ENCODE measurements at regions not wholly inside any gene's neighbourhood (a gene's known extent, or its start where the extent isn't known, plus 50 kb on each side); places are given as distances from the start of the nearest gene placed in this dataset.
"Not testable (repeated sequence)": the region's sequence is repeated elsewhere in the genome, so short reads cannot be mapped to it uniquely, and the experiment has no call there.

DNA sequence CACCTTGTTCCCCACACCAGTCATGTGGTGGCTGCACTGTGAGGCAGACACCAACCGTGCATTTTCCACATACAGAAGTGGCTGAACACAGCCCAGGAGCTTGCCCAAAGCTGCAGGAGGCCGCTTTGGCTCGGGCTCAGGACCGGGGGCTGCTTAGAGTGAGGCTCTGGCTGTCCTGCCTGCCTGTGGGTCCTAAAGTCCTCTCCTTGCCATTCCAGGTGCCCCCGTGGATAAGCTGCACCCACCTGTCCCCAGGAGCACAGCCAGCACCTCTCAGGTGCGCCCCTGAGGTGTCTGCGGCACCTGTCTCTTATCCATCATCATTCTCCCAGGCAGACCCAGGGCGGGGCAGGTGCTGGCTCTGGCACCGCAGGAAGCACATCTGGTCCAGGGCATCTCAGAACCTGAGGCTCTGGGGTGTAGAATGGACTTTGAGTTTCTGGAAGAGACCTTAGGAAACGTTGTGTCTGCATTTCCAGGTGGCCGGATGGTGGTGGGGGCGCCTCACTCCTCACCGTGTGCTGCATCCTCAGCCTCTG lies 180.5 kb upstream of the ZNF469 start:
- no peak overlapping the region for H3K4me3 ChIP-seq
- no peaks in the 10 kb centered on the region for H3K36me3 ChIP-seq
- intact Hi-C loops (cut with DNase I) = no loop called here
- DNase-seq (ENCODE audit: extremely low spot score in 2 of 2) = peak in 1 of 2 donors; percentile 81
- no peaks in the 10 kb centered on the region for H3K27me3 ChIP-seq
- H3K27ac ChIP-seq = no peak overlapping the region
- TF ChIP-seq POLR2AphosphoS5 (IDR thresholded peaks at IDR 0.05; ENCODE audit: insufficient read depth in 1 of 2, low read depth in 1 of 2) (no peak), POLR2A (IDR thresholded peaks at IDR 0.05) (no peak)
- TF ChIP-seq, protein P1, sequence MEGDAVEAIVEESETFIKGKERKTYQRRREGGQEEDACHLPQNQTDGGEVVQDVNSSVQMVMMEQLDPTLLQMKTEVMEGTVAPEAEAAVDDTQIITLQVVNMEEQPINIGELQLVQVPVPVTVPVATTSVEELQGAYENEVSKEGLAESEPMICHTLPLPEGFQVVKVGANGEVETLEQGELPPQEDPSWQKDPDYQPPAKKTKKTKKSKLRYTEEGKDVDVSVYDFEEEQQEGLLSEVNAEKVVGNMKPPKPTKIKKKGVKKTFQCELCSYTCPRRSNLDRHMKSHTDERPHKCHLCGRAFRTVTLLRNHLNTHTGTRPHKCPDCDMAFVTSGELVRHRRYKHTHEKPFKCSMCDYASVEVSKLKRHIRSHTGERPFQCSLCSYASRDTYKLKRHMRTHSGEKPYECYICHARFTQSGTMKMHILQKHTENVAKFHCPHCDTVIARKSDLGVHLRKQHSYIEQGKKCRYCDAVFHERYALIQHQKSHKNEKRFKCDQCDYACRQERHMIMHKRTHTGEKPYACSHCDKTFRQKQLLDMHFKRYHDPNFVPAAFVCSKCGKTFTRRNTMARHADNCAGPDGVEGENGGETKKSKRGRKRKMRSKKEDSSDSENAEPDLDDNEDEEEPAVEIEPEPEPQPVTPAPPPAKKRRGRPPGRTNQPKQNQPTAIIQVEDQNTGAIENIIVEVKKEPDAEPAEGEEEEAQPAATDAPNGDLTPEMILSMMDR (IDR thresholded peaks at IDR 0.05) = no peak
- peaks cover 3% of the 10 kb centered on the region for H3K4me1 ChIP-seq
- H3K9me3 ChIP-seq = no peaks in the 10 kb centered on the region

DNA sequence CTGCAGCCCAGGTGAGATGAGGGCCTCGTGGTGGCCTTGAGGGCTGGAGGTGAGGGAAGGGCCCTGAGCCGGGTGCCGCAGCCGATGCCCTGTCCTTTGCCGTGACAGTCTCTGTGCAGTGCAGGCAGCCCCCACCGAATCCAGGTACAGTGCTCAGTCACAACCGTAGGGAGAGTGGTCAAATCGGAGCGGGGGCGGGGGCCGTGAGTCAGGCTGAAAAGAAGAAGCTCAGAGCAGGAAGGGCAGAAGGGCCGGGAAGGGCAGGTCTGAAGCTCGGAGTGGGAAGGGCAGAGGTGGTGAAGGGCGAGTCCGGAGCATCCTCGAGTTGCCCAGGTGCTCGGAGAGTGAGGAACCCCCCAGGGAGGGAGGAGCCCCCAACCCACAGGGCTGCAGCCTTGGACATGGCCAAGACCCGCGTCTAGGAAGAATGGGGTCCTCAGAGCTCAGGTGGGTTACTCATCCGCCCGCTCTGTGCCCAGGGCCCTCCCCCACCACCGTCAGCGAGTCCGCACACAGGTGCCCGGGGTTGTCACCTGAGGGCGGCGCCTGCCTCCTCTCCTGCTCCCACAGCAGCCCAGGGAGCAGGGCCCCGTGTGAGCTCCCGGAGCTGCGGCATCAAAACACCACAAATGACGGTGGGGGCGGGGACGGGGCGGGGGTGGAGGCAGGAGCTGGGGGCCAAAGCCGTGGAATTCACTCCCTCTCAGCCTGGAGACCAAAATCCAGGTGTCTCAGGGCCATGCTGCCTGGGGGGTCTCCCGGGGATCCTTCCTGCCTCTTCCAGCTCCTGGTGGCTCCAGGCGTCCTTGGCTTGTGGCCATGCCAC lies 179.7 kb upstream of the ZNF469 start:
- peak in 1 of 2 donors; percentile 40 for DNase-seq (ENCODE audit: extremely low spot score in 2 of 2)
- H3K4me3 ChIP-seq; H3K4me1 ChIP-seq; H3K36me3 ChIP-seq; H3K27me3 ChIP-seq; H3K9me3 ChIP-seq; H3K27ac ChIP-seq; intact Hi-C loops (cut with DNase I): not testable (repeated sequence)

DNA sequence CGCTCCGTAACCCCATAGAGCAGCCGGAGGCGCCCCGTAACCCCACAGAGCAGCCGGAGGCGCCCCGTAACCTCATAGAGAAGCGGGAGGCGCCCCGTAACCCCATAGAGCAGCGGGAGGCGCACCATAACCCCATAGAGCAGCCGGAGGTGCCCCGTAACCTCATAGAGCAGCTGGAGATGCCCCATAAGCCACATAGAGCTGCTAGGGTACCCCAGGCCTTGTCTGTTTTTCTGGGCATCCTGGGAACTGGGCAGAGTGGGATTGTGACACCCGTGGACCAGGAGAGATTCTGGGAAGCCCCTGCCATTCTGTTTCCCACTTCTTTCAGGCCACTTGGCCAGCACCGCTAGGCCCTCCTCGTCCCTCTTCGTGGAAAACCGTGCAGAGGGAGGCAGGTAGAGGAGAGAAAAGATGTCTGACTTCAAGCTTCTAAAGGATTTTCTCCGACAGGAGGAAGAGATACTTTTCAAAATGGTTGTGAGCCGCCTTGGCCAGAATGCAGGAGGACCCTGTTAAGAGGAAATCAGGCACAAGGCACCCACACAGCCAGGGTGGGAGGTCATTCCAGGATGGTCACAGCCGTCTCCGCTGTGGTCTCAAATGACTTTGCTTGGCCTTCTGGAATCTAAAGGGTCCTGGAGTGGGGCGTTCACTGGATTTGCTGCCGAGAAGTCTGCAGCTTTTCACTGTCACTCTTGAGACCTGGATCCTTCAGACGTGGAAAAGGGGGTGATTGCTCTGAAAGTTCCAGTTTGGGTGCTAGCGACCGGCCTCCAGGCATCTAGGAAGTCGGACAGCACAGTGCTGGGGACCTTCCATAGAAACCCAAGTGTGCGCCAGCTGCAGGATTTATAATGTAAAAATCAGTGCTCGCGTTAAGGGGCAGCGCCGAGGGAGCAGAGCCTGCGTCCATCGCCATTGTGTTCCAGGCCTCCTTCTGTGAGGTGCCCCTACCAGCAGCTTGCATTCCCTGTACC lies 178.3 kb upstream of the ZNF469 start:
- intact Hi-C loops (cut with DNase I); H3K9me3 ChIP-seq; H3K36me3 ChIP-seq; H3K27me3 ChIP-seq; H3K4me3 ChIP-seq; H3K4me1 ChIP-seq; H3K27ac ChIP-seq; DNase-seq (ENCODE audit: extremely low spot score in 2 of 2): not testable (repeated sequence)

DNA sequence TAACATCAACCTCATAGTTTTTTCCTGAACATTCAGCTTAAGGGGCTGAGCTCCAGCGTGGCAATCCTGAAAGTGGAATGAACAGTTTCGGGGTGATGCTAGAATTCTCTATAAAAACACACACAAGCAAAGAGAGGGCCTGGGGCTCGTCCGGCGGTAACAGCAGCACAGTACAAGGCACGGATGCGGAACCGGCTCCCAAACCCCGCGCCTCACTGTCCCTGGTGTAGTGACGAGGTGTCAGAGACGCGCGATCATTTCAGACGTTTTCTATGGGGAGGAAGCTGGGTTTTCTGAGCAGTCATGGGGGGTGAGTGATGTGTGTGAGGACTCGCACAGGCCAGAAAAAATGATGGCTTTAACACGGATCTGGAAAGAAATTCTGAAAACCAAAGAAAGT lies 177.3 kb upstream of the ZNF469 start:
- H3K27me3 ChIP-seq; H3K36me3 ChIP-seq; H3K4me1 ChIP-seq; H3K27ac ChIP-seq; H3K4me3 ChIP-seq; H3K9me3 ChIP-seq; intact Hi-C loops (cut with DNase I): not testable (repeated sequence)
- DNase-seq (ENCODE audit: extremely low spot score in 2 of 2) = peak in 1 of 2 donors; percentile 79

DNA sequence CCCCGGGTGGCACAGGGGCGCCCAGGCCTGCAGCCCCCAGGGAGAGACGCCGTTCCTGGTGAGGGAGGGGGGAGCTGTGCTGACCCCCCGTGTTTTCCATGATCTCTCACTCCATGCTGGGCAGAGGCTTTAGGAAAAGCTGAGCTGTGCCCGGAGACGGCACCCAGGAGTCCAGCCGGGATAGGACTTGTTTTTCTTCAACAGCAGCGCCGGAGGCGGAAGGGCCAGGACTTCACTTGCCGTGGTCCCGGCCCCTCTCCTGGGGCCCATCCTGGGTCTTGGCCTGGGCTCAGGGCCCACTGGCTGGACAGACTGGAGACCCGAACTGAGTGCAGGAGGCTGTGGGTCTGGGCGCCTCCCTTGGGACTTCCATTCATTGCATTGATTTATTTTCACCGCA lies 176.8 kb upstream of the ZNF469 start:
- H3K27ac ChIP-seq; H3K9me3 ChIP-seq; DNase-seq (ENCODE audit: extremely low spot score in 2 of 2); H3K4me1 ChIP-seq; intact Hi-C loops (cut with DNase I); H3K36me3 ChIP-seq; H3K4me3 ChIP-seq; H3K27me3 ChIP-seq: not testable (repeated sequence)

DNA sequence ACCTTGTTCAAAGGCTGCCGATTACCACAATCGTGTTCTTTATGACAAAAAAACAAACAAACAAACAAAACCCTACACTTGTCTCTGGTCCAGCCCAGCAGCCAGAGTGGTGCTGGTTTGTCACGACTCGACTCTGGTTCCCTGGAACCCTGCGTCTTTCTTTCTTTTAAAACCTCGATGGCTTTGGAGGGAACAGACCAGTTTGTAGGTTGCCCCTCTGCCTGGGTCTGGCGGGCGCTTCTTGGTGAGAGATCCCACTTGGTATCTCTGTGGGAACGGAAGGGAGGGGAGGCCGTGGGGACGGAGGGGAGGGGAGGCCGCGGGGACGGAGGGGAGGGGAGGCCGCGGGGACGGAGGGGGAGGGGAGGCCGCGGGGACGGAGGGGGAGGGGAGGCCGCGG lies 176.2 kb upstream of the ZNF469 start:
- DNase-seq (ENCODE audit: extremely low spot score in 2 of 2); H3K4me3 ChIP-seq; H3K27ac ChIP-seq; H3K36me3 ChIP-seq; intact Hi-C loops (cut with DNase I); H3K4me1 ChIP-seq; H3K27me3 ChIP-seq; H3K9me3 ChIP-seq: not testable (repeated sequence)

DNA sequence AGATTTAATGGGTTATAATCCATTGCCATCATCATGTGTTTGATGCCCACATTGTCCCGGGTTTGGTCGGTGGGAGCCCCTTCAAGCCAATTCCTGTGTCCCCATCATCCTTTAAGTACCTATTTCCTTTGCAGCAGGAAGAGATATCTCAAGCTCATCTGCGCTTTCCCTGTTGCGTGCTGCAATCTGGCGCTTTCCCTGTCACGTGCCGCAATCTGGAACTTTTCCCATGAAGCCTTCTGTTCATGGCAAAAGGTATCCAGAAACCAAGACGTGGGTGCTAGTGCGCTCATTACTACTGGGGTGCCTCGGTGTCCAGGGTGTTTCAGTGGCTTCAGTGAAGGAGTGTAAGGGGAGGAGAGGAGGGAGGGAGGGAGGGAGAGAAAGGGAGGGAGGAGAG lies 174.6 kb upstream of the ZNF469 start:
- Histone ChIP-seq H3K4me3 (no peak overlapping the region), H3K36me3 (no peaks in the 10 kb centered on the region), H3K27me3 (no peaks in the 10 kb centered on the region), H3K27ac (no peak overlapping the region), H3K4me1 (no peaks in the 10 kb centered on the region), H3K9me3 (no peaks in the 10 kb centered on the region)
- intact Hi-C loops (cut with DNase I) = no loop called here
- DNase-seq (ENCODE audit: extremely low spot score in 2 of 2) = no peak
- no peak for TF ChIP-seq POLR2AphosphoS5 (IDR thresholded peaks at IDR 0.05; ENCODE audit: insufficient read depth in 1 of 2, low read depth in 1 of 2)
- TF ChIP-seq, protein P1 (IDR thresholded peaks at IDR 0.05) = no peak
- TF ChIP-seq POLR2A (IDR thresholded peaks at IDR 0.05) = no peak

DNA sequence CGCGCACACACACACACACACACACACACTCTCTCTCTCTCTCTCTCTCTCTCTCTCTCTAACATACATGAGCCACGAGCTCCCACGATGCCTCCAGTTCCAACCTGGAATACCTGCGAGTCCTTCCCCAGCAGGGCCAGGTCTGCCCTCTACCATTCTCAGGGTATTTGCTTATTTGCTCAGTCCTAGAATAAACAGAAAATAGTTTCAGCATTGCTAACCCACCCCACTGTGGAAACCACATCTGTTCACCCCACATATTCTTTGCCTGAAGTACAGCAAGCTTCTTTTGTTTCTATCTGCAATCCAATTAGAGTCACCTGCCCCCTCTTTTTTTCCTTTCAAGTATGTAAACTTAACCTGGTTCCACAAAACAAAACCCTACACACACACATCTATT lies 174.0 kb upstream of the ZNF469 start:
- H3K36me3 ChIP-seq; H3K4me3 ChIP-seq; intact Hi-C loops (cut with DNase I); H3K9me3 ChIP-seq; DNase-seq (ENCODE audit: extremely low spot score in 2 of 2); H3K27me3 ChIP-seq; H3K4me1 ChIP-seq; H3K27ac ChIP-seq: not testable (repeated sequence)

DNA sequence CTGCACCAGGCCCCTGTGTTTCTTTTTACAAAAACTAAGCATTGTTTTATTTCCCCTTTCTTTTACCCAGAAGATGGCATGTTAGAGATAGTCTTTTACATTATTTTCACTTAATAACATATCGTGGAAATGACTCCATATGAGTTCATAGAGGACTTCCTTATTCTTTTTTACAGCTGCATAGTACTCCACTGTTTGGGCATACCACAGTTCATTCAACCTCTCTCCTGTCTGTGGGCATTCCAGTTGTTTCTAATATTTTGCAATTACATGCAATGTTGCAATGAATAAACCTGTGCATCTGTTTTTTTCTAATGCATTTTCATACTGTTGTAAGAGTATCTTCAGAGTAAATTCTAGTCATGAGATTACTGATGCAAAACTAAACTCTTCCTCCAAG lies 173.2 kb upstream of the ZNF469 start:
- H3K27ac ChIP-seq; H3K4me1 ChIP-seq; H3K27me3 ChIP-seq; intact Hi-C loops (cut with DNase I); H3K4me3 ChIP-seq; H3K9me3 ChIP-seq; DNase-seq (ENCODE audit: extremely low spot score in 2 of 2); H3K36me3 ChIP-seq: not testable (repeated sequence)

DNA sequence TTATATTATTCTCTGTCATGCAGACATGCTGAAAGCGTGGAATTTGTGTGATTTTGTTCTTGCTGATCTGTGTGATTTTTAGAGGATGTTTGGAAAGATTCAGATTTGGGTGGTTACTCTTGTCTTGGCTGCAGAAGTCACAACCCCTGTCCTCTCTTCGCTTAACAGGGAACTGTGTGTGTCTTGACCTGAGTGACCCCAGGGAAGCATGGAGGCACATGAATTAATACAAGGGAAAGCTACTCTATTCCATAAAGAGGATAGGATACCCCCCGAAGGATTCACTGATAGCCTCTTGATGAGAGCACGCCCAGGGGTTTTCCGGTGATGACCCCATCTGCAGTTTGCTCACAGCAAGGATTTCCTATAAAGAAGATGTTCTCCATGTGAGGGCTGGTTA lies 168.8 kb upstream of the ZNF469 start:
- H3K9me3 ChIP-seq; H3K4me3 ChIP-seq; H3K36me3 ChIP-seq; H3K4me1 ChIP-seq; DNase-seq (ENCODE audit: extremely low spot score in 2 of 2); H3K27me3 ChIP-seq; intact Hi-C loops (cut with DNase I): not testable (repeated sequence)
- H3K27ac ChIP-seq = peak overlapping the region; percentile 60

Measured in vagina (tissue), 2 donors.